ENCODE measurements at regions not wholly inside any gene's neighbourhood (a gene's known extent, or its start where the extent isn't known, plus 50 kb on each side); places are given as distances from the start of the nearest gene placed in this dataset.
"Not testable (repeated sequence)": the region's sequence is repeated elsewhere in the genome, so short reads cannot be mapped to it uniquely, and the experiment has no call there.

GRCh38 chr12:104906695-104907094 is 51.4 kb downstream of the SLC41A2 start:
- TF ChIP-seq EZH2phosphoT487 (IDR thresholded peaks at IDR 0.05; ENCODE audit: low read length) (no peak), EZH2 (optimal IDR thresholded peaks at IDR 0.05; ENCODE audit: low read depth, low read length) (no peak), CTCF (IDR thresholded peaks at IDR 0.05; ENCODE audit: low read length) (no peak)
- H3F3A ChIP-seq (ENCODE audit: insufficient read depth, low read length): no peaks in the 10 kb centered on the region

GRCh38 chr12:104905446-104905845 is 52.6 kb downstream of the SLC41A2 start:
- not testable (repeated sequence) for H3K4me2 ChIP-seq (ENCODE audit: low read depth, low read length); H3K27ac ChIP-seq (ENCODE audit: low read length); H3K27me3 ChIP-seq (replicated peaks; ENCODE audit: insufficient read depth, low read length); H3K9me2 ChIP-seq (replicated peaks; ENCODE audit: insufficient read depth, low read length); H3K9me3 ChIP-seq (replicated peaks; ENCODE audit: insufficient read depth, low read length); H3K4me3 ChIP-seq (ENCODE audit: low read length); DNase-seq; H3K9ac ChIP-seq (ENCODE audit: low read length); H3F3A ChIP-seq (ENCODE audit: insufficient read depth, low read length); H3K4me1 ChIP-seq (ENCODE audit: low read length); H3K79me2 ChIP-seq (ENCODE audit: low read length); H2AFZ ChIP-seq (ENCODE audit: low read length); H4K20me1 ChIP-seq (ENCODE audit: insufficient read depth, low read length); H3K36me3 ChIP-seq (replicated peaks; ENCODE audit: insufficient read depth, low read length)

More at GRCh38 chr12:104906695-104907094, 51.4 kb downstream of the SLC41A2 start:
- DNase-seq: no peak
- no peak overlapping the region for H3K9ac ChIP-seq (ENCODE audit: low read length)
- no peak overlapping the region for H3K4me3 ChIP-seq (ENCODE audit: low read length)
- no peaks in the 10 kb centered on the region for H3K9me3 ChIP-seq (replicated peaks; ENCODE audit: insufficient read depth, low read length)
- no peaks in the 10 kb centered on the region for H3K36me3 ChIP-seq (replicated peaks; ENCODE audit: insufficient read depth, low read length)
- no peak overlapping the region for H3K4me2 ChIP-seq (ENCODE audit: low read depth, low read length)
- no peak overlapping the region for H2AFZ ChIP-seq (ENCODE audit: low read length)
- H4K20me1 ChIP-seq (ENCODE audit: insufficient read depth, low read length): no peaks in the 10 kb centered on the region
- H3K9me2 ChIP-seq (replicated peaks; ENCODE audit: insufficient read depth, low read length): no peaks in the 10 kb centered on the region
- no peaks in the 10 kb centered on the region for H3K79me2 ChIP-seq (ENCODE audit: low read length)
- H3K4me1 ChIP-seq (ENCODE audit: low read length): no peaks in the 10 kb centered on the region
- no peaks in the 10 kb centered on the region for H3K27me3 ChIP-seq (replicated peaks; ENCODE audit: insufficient read depth, low read length)
- H3K27ac ChIP-seq (ENCODE audit: low read length): no peak overlapping the region

GRCh38 chr12:104903648-104904423 is 54.3 kb downstream of the SLC41A2 start:
- no peak overlapping the region for H3K9ac ChIP-seq (ENCODE audit: low read length)
- no peak for TF ChIP-seq CTCF (IDR thresholded peaks at IDR 0.05; ENCODE audit: low read length)
- TF ChIP-seq EZH2 (optimal IDR thresholded peaks at IDR 0.05; ENCODE audit: low read depth, low read length): no peak
- TF ChIP-seq EZH2phosphoT487 (IDR thresholded peaks at IDR 0.05; ENCODE audit: low read length): no peak

GRCh38 chr12:104902125-104902524 is 56.0 kb downstream of the SLC41A2 start:
- Histone ChIP-seq H3K79me2 (ENCODE audit: low read length) (no peaks in the 10 kb centered on the region), H3K9ac (ENCODE audit: low read length) (no peak overlapping the region), H3K27me3 (replicated peaks; ENCODE audit: insufficient read depth, low read length) (no peaks in the 10 kb centered on the region), H4K20me1 (ENCODE audit: insufficient read depth, low read length) (no peaks in the 10 kb centered on the region), H3K9me2 (replicated peaks; ENCODE audit: insufficient read depth, low read length) (no peaks in the 10 kb centered on the region), H3F3A (ENCODE audit: insufficient read depth, low read length) (no peaks in the 10 kb centered on the region), H3K9me3 (replicated peaks; ENCODE audit: insufficient read depth, low read length) (no peaks in the 10 kb centered on the region), H3K36me3 (replicated peaks; ENCODE audit: insufficient read depth, low read length) (no peaks in the 10 kb centered on the region), H3K27ac (ENCODE audit: low read length) (no peak overlapping the region), H3K4me2 (ENCODE audit: low read depth, low read length) (no peak overlapping the region), H3K4me3 (ENCODE audit: low read length) (no peak overlapping the region), H2AFZ (ENCODE audit: low read length) (no peak overlapping the region), H3K4me1 (ENCODE audit: low read length) (no peaks in the 10 kb centered on the region)
- no peak for DNase-seq
- TF ChIP-seq CTCF (IDR thresholded peaks at IDR 0.05; ENCODE audit: low read length) (no peak), EZH2phosphoT487 (IDR thresholded peaks at IDR 0.05; ENCODE audit: low read length) (no peak), EZH2 (optimal IDR thresholded peaks at IDR 0.05; ENCODE audit: low read depth, low read length) (no peak)

More at GRCh38 chr12:104903648-104904423, 54.3 kb downstream of the SLC41A2 start:
- Histone ChIP-seq H3K27me3 (replicated peaks; ENCODE audit: insufficient read depth, low read length) (no peaks in the 10 kb centered on the region), H2AFZ (ENCODE audit: low read length) (no peak overlapping the region), H3F3A (ENCODE audit: insufficient read depth, low read length) (no peaks in the 10 kb centered on the region), H3K4me2 (ENCODE audit: low read depth, low read length) (no peak overlapping the region), H3K79me2 (ENCODE audit: low read length) (no peaks in the 10 kb centered on the region), H4K20me1 (ENCODE audit: insufficient read depth, low read length) (no peaks in the 10 kb centered on the region), H3K4me3 (ENCODE audit: low read length) (no peak overlapping the region), H3K9me2 (replicated peaks; ENCODE audit: insufficient read depth, low read length) (no peaks in the 10 kb centered on the region), H3K27ac (ENCODE audit: low read length) (no peak overlapping the region), H3K4me1 (ENCODE audit: low read length) (no peaks in the 10 kb centered on the region), H3K9me3 (replicated peaks; ENCODE audit: insufficient read depth, low read length) (no peaks in the 10 kb centered on the region), H3K36me3 (replicated peaks; ENCODE audit: insufficient read depth, low read length) (no peaks in the 10 kb centered on the region)
- no peak for DNase-seq

Data from MM.1S (cell line).